Adrenal gland (tissue), 9 donors: ENCODE measurements at regions not wholly inside any gene's neighbourhood (a gene's known extent, or its start where the extent isn't known, plus 50 kb on each side); places are given as distances from the start of the nearest gene placed in this dataset.

ENCODE experiments used
- DNase-seq, 7 donors: peaks; one replicate each; pipeline ENCODE4 v3.0.0-alpha.2; 2019 to 2020
- H3K27ac ChIP-seq, 5 donors: fragments of 200-600 bp; sonication (generic) in 4 of 5; 1 replicate in 3 of 5; 2 replicates in 2 of 5; pipeline versions ENCODE4 v1.5.1 to v1.8.0; 2016 to 2020; ENCODE audit warnings: mild to moderate bottlenecking in 1 of 5
- H3K27me3 ChIP-seq: fragments of 200-600 bp; 2 replicates; pipeline ENCODE4 v1.8.0; 2021
- H3K36me3 ChIP-seq, 2 donors: fragments of 200-600 bp; replicated peaks in 1 of 2; 1 replicate in 1 of 2; 2 replicates in 1 of 2; pipeline versions ENCODE4 v1.5.1 to v1.8.0; 2018 to 2022
- H3K4me1 ChIP-seq, 2 donors: fragments of 200-600 bp; replicated peaks in 1 of 2; 1 replicate in 1 of 2; 2 replicates in 1 of 2; pipeline versions ENCODE4 v1.5.1 to v1.8.0; 2018 to 2021
- H3K4me3 ChIP-seq, 4 donors: fragments of 200-600 bp; sonication (generic) in 3 of 4; one replicate each; pipeline ENCODE4 v1.5.1; 2016 to 2018
- H3K9me3 ChIP-seq, 3 donors: fragments of 200-600 bp; sonication (generic) in 1 of 3; replicated peaks in 1 of 3; 1 replicate in 2 of 3; 2 replicates in 1 of 3; pipeline versions ENCODE4 v1.5.1 to v1.8.0; 2016 to 2021
- CTCF ChIP-seq, 6 experiments: fragments of 450-650 bp in 4 of 6; fragments of 200-600 bp in 2 of 6; sonication (generic) in 1 of 6; IDR thresholded peaks; 1 replicate in 5 of 6; 2 replicates in 1 of 6; pipeline versions ENCODE4 v1.5.1 to v1.8.0; 2016 to 2021; ENCODE audit warnings: antibody characterized with exemption in 6 of 6, mild to moderate bottlenecking in 2 of 6, moderate library complexity in 1 of 6
- POLR2A ChIP-seq, 2 donors: fragments of 450-650 bp; IDR thresholded peaks; one replicate each; pipeline ENCODE4 v1.6.1; 2017; ENCODE audit warnings: antibody characterized with exemption in 2 of 2, mild to moderate bottlenecking in 2 of 2, moderate library complexity in 1 of 2
- WGBS, 4 donors: extraction: QIAGEN DNeasy Blood & Tissue Kit in 2 of 4; methylation state at CpG; one replicate each; pipeline versions ENCODE4 v1.1.5 to v1.1.7; 2013 to 2017; 5-methylcytosine and 5-hydroxymethylcytosine counted together
- intact Hi-C, 2 donors: fragments of 100-400 bp; cut with DNase I; formaldehyde crosslinking; loops; one replicate each; pipeline versions ENCODE4 v1.14.1 to v1.15.0; 2022 to 2023
- donor health status: healthy with polysubstance abuse.
- donor health status: Bipolar disorder and iron deficiency.
- donor health status: DM: yes; HTN: yes; CAD: no.
- donor health status: DM: no; HTN: no; CAD: no.
- donor health status: DM: no; HTN: no; CAD: no.

- H3K27ac ChIP-seq, result no peak overlapping the region
- H3K4me3 ChIP-seq, result no peak overlapping the region
- H3K9me3 ChIP-seq, result no peaks in the 10 kb centered on the region
- DNase-seq, result no peak
- intact Hi-C loops, result no loop called here
- H3K4me1 ChIP-seq, result no peaks in the 10 kb centered on the region
- no peak for TF ChIP-seq POLR2A (IDR thresholded peaks at IDR 0.05)
- TF ChIP-seq CTCF (IDR thresholded peaks at IDR 0.05), result no peak
- H3K27me3 ChIP-seq, result no peaks in the 10 kb centered on the region
- no peaks in the 10 kb centered on the region for H3K36me3 ChIP-seq
- 59 to 90% (median 78%) methylated on average over 4 of the region's 4 CpGs for WGBS, 4 donors
Measured at GRCh38 chr4:86542319-86543027, 51.6 kb upstream of the PTPN13 start.

- no peak for DNase-seq
- TF ChIP-seq POLR2A (IDR thresholded peaks at IDR 0.05) (no peak), CTCF (IDR thresholded peaks at IDR 0.05) (no peak)
- H3K27me3 ChIP-seq, result no peaks in the 10 kb centered on the region
- H3K27ac ChIP-seq, result no peak overlapping the region
- 73 to 75% (median 74%) methylated on average over 3 of the region's 3 CpGs for WGBS, 4 donors
- intact Hi-C loops, result no loop called here
- no peaks in the 10 kb centered on the region for H3K4me1 ChIP-seq
- H3K9me3 ChIP-seq, result no peaks in the 10 kb centered on the region
- no peak overlapping the region for H3K4me3 ChIP-seq
- no peaks in the 10 kb centered on the region for H3K36me3 ChIP-seq
Measured at GRCh38 chr4:86543080-86543479, 51.0 kb upstream of the PTPN13 start.

- TF ChIP-seq CTCF (IDR thresholded peaks at IDR 0.05) (no peak), POLR2A (IDR thresholded peaks at IDR 0.05) (no peak)
- H3K27ac ChIP-seq, result no peak overlapping the region
- H3K36me3 ChIP-seq, result no peaks in the 10 kb centered on the region
- intact Hi-C loops, result no loop called here
- no peaks in the 10 kb centered on the region for H3K27me3 ChIP-seq
- H3K9me3 ChIP-seq, result no peaks in the 10 kb centered on the region
- no peak for DNase-seq
- H3K4me3 ChIP-seq, result no peak overlapping the region
- WGBS, 4 donors, result 55 to 62% (median 59%) methylated on average over 2 of the region's 2 CpGs
- H3K4me1 ChIP-seq, result no peaks in the 10 kb centered on the region
Measured at GRCh38 chr4:86543560-86544309, 50.4 kb upstream of the PTPN13 start.

GRCh38 chr4:86544310-86544966, 49.7 kb upstream of the PTPN13 start:
- intact Hi-C loops, result no loop called here
- no peak for TF ChIP-seq CTCF (IDR thresholded peaks at IDR 0.05)
- TF ChIP-seq POLR2A (IDR thresholded peaks at IDR 0.05), result no peak
- H3K9me3 ChIP-seq, result no peaks in the 10 kb centered on the region
- H3K4me3 ChIP-seq, result no peak overlapping the region
- H3K36me3 ChIP-seq, result no peaks in the 10 kb centered on the region
- 30 to 62% (median 45%) methylated on average over 2 of the region's 2 CpGs for WGBS, 4 donors
- H3K27ac ChIP-seq, result no peak overlapping the region
- no peaks in the 10 kb centered on the region for H3K4me1 ChIP-seq
- no peak for DNase-seq
- no peaks in the 10 kb centered on the region for H3K27me3 ChIP-seq
